NCI-H2107 (cell line): ENCODE measurements at regions not wholly inside any gene's neighbourhood (a gene's known extent, or its start where the extent isn't known, plus 50 kb on each side); places are given as distances from the start of the nearest gene placed in this dataset.

Source experiments
- DNase-seq: peaks from one replicate; lab custom pipeline; 2025; lab: John Stamatoyannopoulos, UW

GRCh38 chr3:107969994-107970819, 120.6 kb downstream of the CD47 start:
- DNase-seq = no peak

GRCh38 chr3:107969525-107969924, 121.3 kb downstream of the CD47 start:
- DNase-seq = no peak

GRCh38 chr3:107966276-107966675, 124.6 kb downstream of the CD47 start:
- DNase-seq = no peak

GRCh38 chr3:107965136-107965655, 125.6 kb downstream of the CD47 start:
- DNase-seq = no peak

- DNase-seq = no peak
These were observed 127.2 kb downstream of the CD47 start for GRCh38 chr3:107963581-107963980.

- DNase-seq = no peak
These were observed 127.9 kb downstream of the CD47 start for GRCh38 chr3:107962946-107963345.

GRCh38 chr3:107962037-107962436, 128.8 kb downstream of the CD47 start:
- DNase-seq = no peak

GRCh38 chr3:107959550-107960154, 131.2 kb downstream of the CD47 start:
- DNase-seq = no peak

- no peak for DNase-seq
These were observed 132.7 kb downstream of the CD47 start for GRCh38 chr3:107958146-107958545.

- DNase-seq = no peak
These were observed 133.6 kb downstream of the CD47 start for GRCh38 chr3:107956991-107957900.

GRCh38 chr3:107954845-107955244, 136.0 kb downstream of the CD47 start:
- DNase-seq = no peak

- DNase-seq = no peak
These were observed 137.1 kb downstream of the CD47 start for GRCh38 chr3:107953722-107954121.

- no peak for DNase-seq
These were observed 139.7 kb downstream of the CD47 start for GRCh38 chr3:107951126-107951525.

- DNase-seq = no peak
These were observed 140.4 kb downstream of the CD47 start for GRCh38 chr3:107950417-107950816.

GRCh38 chr3:107949394-107949970, 141.3 kb downstream of the CD47 start:
- DNase-seq = no peak

- DNase-seq = no peak
These were observed 143.6 kb downstream of the CD47 start for GRCh38 chr3:107947203-107947602.

- no peak for DNase-seq
These were observed 144.1 kb downstream of the CD47 start for GRCh38 chr3:107946700-107947099.

- DNase-seq = no peak
These were observed 145.3 kb downstream of the CD47 start for GRCh38 chr3:107945417-107946094.

GRCh38 chr3:107943786-107944523, 146.9 kb downstream of the CD47 start:
- DNase-seq = no peak

- no peak for DNase-seq
These were observed 147.7 kb downstream of the CD47 start for GRCh38 chr3:107942951-107943749.
